ENCODE measurements at regions not wholly inside any gene's neighbourhood (a gene's known extent, or its start where the extent isn't known, plus 50 kb on each side); places are given as distances from the start of the nearest gene placed in this dataset.

DNA sequence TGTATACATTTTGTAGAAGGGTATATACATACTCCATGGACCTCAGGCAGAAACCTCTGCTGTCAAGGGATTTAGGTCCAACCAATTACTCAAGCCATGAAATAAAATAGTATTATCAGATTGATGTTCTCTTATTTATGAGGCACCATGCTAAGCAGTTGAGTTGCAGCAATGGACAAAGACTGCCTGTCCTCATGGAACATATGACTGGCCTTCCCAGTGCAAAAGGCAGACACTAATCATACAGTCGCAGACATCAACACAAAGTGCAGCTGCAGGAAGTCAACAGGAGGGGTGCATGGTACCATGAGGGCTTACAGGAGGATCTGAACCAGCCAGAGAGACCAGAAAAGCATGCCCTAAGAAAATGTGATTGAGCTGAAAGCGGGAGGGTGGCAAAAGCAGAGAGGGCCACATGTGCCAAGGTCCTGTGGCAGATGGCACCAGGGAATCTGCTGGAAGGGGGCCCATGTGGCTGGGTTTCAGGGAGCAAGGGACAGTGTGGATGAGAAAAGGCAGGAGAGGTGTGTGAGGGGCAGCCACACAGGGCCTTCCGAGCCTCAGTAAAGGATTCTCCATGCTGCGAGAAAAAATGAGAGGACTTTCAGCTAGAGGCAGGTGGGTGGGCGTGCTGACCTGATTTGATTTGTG is 61.4 kb upstream of the RNF152 start:
- Mint-ChIP-seq H3K27me3 (ENCODE audit: insufficient read depth) (no peaks in the 10 kb centered on the region), H3K36me3 (ENCODE audit: low read depth) (no peaks in the 10 kb centered on the region), H3K27ac (no peak overlapping the region), H3K4me1 (peaks cover 10% of the 10 kb centered on the region), H3K4me3 (no peak overlapping the region), H3K9me3 (no peaks in the 10 kb centered on the region)
- H3K4me1 ChIP-seq (ENCODE audit: control insufficient read depth, insufficient read depth, low read length): no peaks in the 10 kb centered on the region
- no peak overlapping the region for H3K27ac ChIP-seq (ENCODE audit: low read depth, low read length)
- no peaks in the 10 kb centered on the region for H3K9me3 ChIP-seq (ENCODE audit: control insufficient read depth, low read length)
- no peak overlapping the region for H3K9ac ChIP-seq (ENCODE audit: extremely low read depth, low read length, poor library complexity, severe bottlenecking)
- H3K36me3 ChIP-seq (ENCODE audit: control insufficient read depth, insufficient read depth, low read length): no peaks in the 10 kb centered on the region
- H3K27me3 ChIP-seq (ENCODE audit: control insufficient read depth, insufficient read depth, low read length, poor library complexity, severe bottlenecking): no peaks in the 10 kb centered on the region
- no peak overlapping the region for H3K4me3 ChIP-seq (ENCODE audit: low read length)
- TF ChIP-seq, protein P1, sequence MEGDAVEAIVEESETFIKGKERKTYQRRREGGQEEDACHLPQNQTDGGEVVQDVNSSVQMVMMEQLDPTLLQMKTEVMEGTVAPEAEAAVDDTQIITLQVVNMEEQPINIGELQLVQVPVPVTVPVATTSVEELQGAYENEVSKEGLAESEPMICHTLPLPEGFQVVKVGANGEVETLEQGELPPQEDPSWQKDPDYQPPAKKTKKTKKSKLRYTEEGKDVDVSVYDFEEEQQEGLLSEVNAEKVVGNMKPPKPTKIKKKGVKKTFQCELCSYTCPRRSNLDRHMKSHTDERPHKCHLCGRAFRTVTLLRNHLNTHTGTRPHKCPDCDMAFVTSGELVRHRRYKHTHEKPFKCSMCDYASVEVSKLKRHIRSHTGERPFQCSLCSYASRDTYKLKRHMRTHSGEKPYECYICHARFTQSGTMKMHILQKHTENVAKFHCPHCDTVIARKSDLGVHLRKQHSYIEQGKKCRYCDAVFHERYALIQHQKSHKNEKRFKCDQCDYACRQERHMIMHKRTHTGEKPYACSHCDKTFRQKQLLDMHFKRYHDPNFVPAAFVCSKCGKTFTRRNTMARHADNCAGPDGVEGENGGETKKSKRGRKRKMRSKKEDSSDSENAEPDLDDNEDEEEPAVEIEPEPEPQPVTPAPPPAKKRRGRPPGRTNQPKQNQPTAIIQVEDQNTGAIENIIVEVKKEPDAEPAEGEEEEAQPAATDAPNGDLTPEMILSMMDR (conservative IDR thresholded peaks at IDR 0.05): no peak
- 94 to 100% methylated on average over 3 to 5 of the region's 5 CpGs for WGBS, 2 experiments (ENCODE audit: insufficient coverage in 1 of 2, insufficient read length in 1 of 2)
- DNase-seq: no peak

DNA sequence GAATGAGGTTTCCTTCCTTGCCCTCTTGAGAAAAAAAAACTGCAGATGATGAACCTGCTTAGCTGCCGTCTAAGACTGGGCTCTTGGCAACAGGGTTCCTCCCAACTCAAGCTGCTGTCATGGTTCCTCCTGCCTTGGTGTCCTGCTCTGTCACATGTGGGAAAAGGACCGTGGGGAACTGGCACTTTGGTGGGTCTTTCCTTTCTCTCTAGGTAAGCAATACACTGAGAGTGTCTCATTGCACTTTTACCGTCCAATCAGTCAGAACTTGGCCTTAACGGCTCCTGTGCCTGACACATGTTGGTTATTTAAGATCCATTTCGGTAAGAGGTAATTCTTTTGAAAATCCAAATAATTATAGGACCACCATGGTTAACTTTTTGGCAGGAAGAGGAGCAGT is 60.8 kb upstream of the RNF152 start:
- no peak overlapping the region for H3K9ac ChIP-seq (ENCODE audit: extremely low read depth, low read length, poor library complexity, severe bottlenecking)
- no peak overlapping the region for H3K27ac ChIP-seq (ENCODE audit: low read depth, low read length)
- Mint-ChIP-seq H3K4me3 (no peak overlapping the region), H3K27ac (no peak overlapping the region), H3K4me1 (peaks cover 16% of the 10 kb centered on the region), H3K9me3 (no peaks in the 10 kb centered on the region), H3K36me3 (ENCODE audit: low read depth) (no peaks in the 10 kb centered on the region), H3K27me3 (ENCODE audit: insufficient read depth) (no peaks in the 10 kb centered on the region)
- no peak overlapping the region for H3K4me3 ChIP-seq (ENCODE audit: low read length)
- DNase-seq: no peak
- H3K4me1 ChIP-seq (ENCODE audit: control insufficient read depth, insufficient read depth, low read length): peaks cover 2% of the 10 kb centered on the region
- TF ChIP-seq, protein P1 (conservative IDR thresholded peaks at IDR 0.05): no peak
- no peaks in the 10 kb centered on the region for H3K36me3 ChIP-seq (ENCODE audit: control insufficient read depth, insufficient read depth, low read length)
- H3K9me3 ChIP-seq (ENCODE audit: control insufficient read depth, low read length): no peaks in the 10 kb centered on the region
- H3K27me3 ChIP-seq (ENCODE audit: control insufficient read depth, insufficient read depth, low read length, poor library complexity, severe bottlenecking): no peaks in the 10 kb centered on the region
- WGBS, 2 experiments (ENCODE audit: insufficient coverage in 1 of 2, insufficient read length in 1 of 2): 92% methylated on average over 4 to 5 of the region's 5 CpGs

DNA sequence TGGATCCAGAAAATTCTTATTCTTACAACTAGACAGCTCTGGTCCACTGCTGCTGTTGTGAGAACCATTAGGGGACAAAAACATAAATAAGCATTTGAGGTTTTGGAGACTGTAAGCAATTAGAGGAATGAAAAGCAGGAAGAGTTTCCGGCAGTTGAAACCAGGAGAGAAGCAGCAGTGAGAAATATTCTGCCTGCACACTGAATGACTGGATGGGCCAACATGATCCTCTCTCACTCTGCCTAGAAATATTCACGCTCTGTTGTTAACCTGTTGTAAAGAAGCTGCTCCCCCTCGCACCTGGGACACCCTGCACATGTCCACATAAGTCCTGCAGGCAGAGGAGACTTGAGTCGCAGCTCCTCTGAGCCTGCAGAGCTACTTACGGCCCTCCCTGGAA is 60.4 kb upstream of the RNF152 start:
- no peaks in the 10 kb centered on the region for H3K9me3 ChIP-seq (ENCODE audit: control insufficient read depth, low read length)
- H3K36me3 ChIP-seq (ENCODE audit: control insufficient read depth, insufficient read depth, low read length): no peaks in the 10 kb centered on the region
- H3K27me3 ChIP-seq (ENCODE audit: control insufficient read depth, insufficient read depth, low read length, poor library complexity, severe bottlenecking): no peaks in the 10 kb centered on the region
- no peak overlapping the region for H3K9ac ChIP-seq (ENCODE audit: extremely low read depth, low read length, poor library complexity, severe bottlenecking)
- Mint-ChIP-seq H3K27ac (no peak overlapping the region), H3K4me3 (no peak overlapping the region), H3K4me1 (peaks cover 21% of the 10 kb centered on the region), H3K36me3 (ENCODE audit: low read depth) (no peaks in the 10 kb centered on the region), H3K9me3 (no peaks in the 10 kb centered on the region), H3K27me3 (ENCODE audit: insufficient read depth) (no peaks in the 10 kb centered on the region)
- DNase-seq: no peak
- peaks cover 7% of the 10 kb centered on the region for H3K4me1 ChIP-seq (ENCODE audit: control insufficient read depth, insufficient read depth, low read length)
- no peak overlapping the region for H3K4me3 ChIP-seq (ENCODE audit: low read length)
- no peak overlapping the region for H3K27ac ChIP-seq (ENCODE audit: low read depth, low read length)
- TF ChIP-seq, protein P1 (conservative IDR thresholded peaks at IDR 0.05): no peak
- 87 to 95% methylated on average over 2 to 5 of the region's 5 CpGs for WGBS, 2 experiments (ENCODE audit: insufficient coverage in 1 of 2, insufficient read length in 1 of 2)

All from endodermal cell (in vitro differentiated cells).